ENCODE measurements at regions not wholly inside any gene's neighbourhood (a gene's known extent, or its start where the extent isn't known, plus 50 kb on each side); places are given as distances from the start of the nearest gene placed in this dataset.

GRCh38 chr17:63381101-63381729 is 64.9 kb downstream of the CYB561 start (continued):
- no peak for TF ChIP-seq ZBTB40 (IDR thresholded peaks at IDR 0.05)
- TF ChIP-seq ZBTB40 (CRISPR knock-in tag; IDR thresholded peaks at IDR 0.05) = no peak
- TF ChIP-seq ARID2 (IDR thresholded peaks at IDR 0.05) = no peak
- no peak for TF ChIP-seq FOXK1 (CRISPR knock-in tag; IDR thresholded peaks at IDR 0.05; ENCODE audit: borderline replicate concordance)
- no peak for TF ChIP-seq NR0B1 (IDR thresholded peaks at IDR 0.05; ENCODE audit: partially characterized antibody)
- no peak for TF ChIP-seq HMG20A (CRISPR knock-in tag; conservative IDR thresholded peaks at IDR 0.05)
- TF ChIP-seq ZNF24 (IDR thresholded peaks at IDR 0.05) = no peak
- TF ChIP-seq ID3 (CRISPR knock-in tag; IDR thresholded peaks at IDR 0.05) = no peak
- TF ChIP-seq ID3 (tag; IDR thresholded peaks at IDR 0.05) = no peak
- TF ChIP-seq MBD1 (CRISPR knock-in tag; IDR thresholded peaks at IDR 0.05) = no peak
- peak in 1 of 2 experiments; percentile 74; a peak in 1 of 4 replicates for TF ChIP-seq TEAD1 (CRISPR knock-in tag; IDR thresholded peaks at IDR 0.05)
- TF ChIP-seq SMARCC2 (IDR thresholded peaks at IDR 0.05; ENCODE audit: low read depth) = peak; percentile 89
- TF ChIP-seq HINFP (tag; conservative IDR thresholded peaks at IDR 0.05; ENCODE audit: low read depth) = no peak
- no peak for TF ChIP-seq PTTG1 (tag; IDR thresholded peaks at IDR 0.05; ENCODE audit: low read depth)
